GM12878 (cell line): ENCODE measurements at regions not wholly inside any gene's neighbourhood (a gene's known extent, or its start where the extent isn't known, plus 50 kb on each side); places are given as distances from the start of the nearest gene placed in this dataset.

Experiments used
- ATAC-seq: fragments of 200-7000 bp; cut with Tn5 transposase; 3 replicates; pipeline ENCODE4 v1.9.1; 2020; ENCODE audit warnings: mild to moderate bottlenecking, moderate library complexity
- BruUV-seq: library from RNA; stranded (reverse); fragments of 400-500 nt; replicated peaks from 2 replicates; lab custom pipeline; 2021; lab: Mats Ljungman, UMichigan
- CTCF ChIA-PET: fragments of 300-600 bp; sonication (Branson Sonifier 250); formaldehyde crosslinking; extraction: SDS; loops from one replicate; lab custom pipeline; 2021; ENCODE audit warnings: inconsistent platforms; lab: Yijun Ruan, JAX
- POLR2A ChIA-PET: fragments of 350-600 bp; formaldehyde crosslinking; extraction: SDS; loops from one replicate; lab custom pipeline; 2021; ENCODE audit warnings: inconsistent platforms; lab: Charles Lee
- RAD21 ChIA-PET: fragments of 300-600 bp; sonication (Branson Sonifier 250); formaldehyde crosslinking; loops from one replicate; lab custom pipeline; 2023; ENCODE audit warnings: antibody characterized with exemption; ENCODE audit not compliant: unreplicated experiment; lab: Charles Lee
- SMC1A ChIA-PET: fragments of 300-600 bp; sonication (Branson Sonifier 250); formaldehyde crosslinking; loops from one replicate; lab custom pipeline; 2023; ENCODE audit not compliant: unreplicated experiment, uncharacterized antibody; lab: Charles Lee
- DNase-seq: peaks from one replicate; pipeline ENCODE4 v3.0.0-alpha.2; 2011; ENCODE audit warnings: low read depth, low spot score
- FAIRE-seq: peaks from 3 replicates; lab custom pipeline; 2011; peaks lifted over from hg19 to GRCh38; lab: Jason Lieb, UNC
- H2AFZ ChIP-seq: 2 replicates; pipeline ENCODE4 v1.6.0; 2011; ENCODE audit warnings: low read depth, low read length, control low read depth; ENCODE audit not compliant: control insufficient read depth
- H3K27ac ChIP-seq: 2 replicates; pipeline ENCODE4 v1.5.1; 2011; ENCODE audit warnings: control low read depth; ENCODE audit not compliant: control insufficient read depth, insufficient read depth
- H3K27me3 ChIP-seq, 2 experiments: replicated peaks in 1 of 2; 2 replicates each; pipeline versions ENCODE4 v1.6.0 to v1.6.1; 2011; ENCODE audit warnings: low read length in 1 of 2; ENCODE audit not compliant: control insufficient read depth in 2 of 2, insufficient read depth in 2 of 2
- H3K36me3 ChIP-seq, 2 experiments: 2 replicates each; pipeline ENCODE4 v1.5.1; 2011; ENCODE audit warnings: low read length in 1 of 2; ENCODE audit not compliant: control insufficient read depth in 2 of 2, insufficient read depth in 2 of 2
- H3K4me1 ChIP-seq: 2 replicates; pipeline ENCODE4 v1.6.1; 2011; ENCODE audit warnings: mild to moderate bottlenecking, low read length, moderate library complexity, mixed read lengths; ENCODE audit not compliant: control insufficient read depth, insufficient read depth
- H3K4me2 ChIP-seq: 2 replicates; pipeline ENCODE4 v1.6.0; 2011; ENCODE audit warnings: control low read depth; ENCODE audit not compliant: control insufficient read depth, insufficient read depth
- H3K4me3 ChIP-seq: fragments of 200-600 bp; sonication (generic); 2 replicates; pipeline ENCODE4 v1.5.1; 2016
- H3K79me2 ChIP-seq: 2 replicates; pipeline ENCODE4 v1.6.0; 2011; ENCODE audit warnings: low read length; ENCODE audit not compliant: control insufficient read depth, insufficient read depth
- H3K9ac ChIP-seq: 2 replicates; pipeline ENCODE4 v1.8.0; 2011; ENCODE audit warnings: low read length, control low read depth, mixed read lengths; ENCODE audit not compliant: control insufficient read depth, insufficient read depth
- H3K9me3 ChIP-seq: replicated peaks from 3 replicates; pipeline ENCODE4 v1.5.1; 2011; ENCODE audit warnings: mild to moderate bottlenecking, low read length; ENCODE audit not compliant: control insufficient read depth, insufficient read depth
- H4K20me1 ChIP-seq: 2 replicates; pipeline ENCODE4 v1.6.0; 2011; ENCODE audit not compliant: control insufficient read depth, insufficient read depth
- BRCA1 ChIP-seq: IDR thresholded peaks from 2 replicates; pipeline ENCODE4 v1.6.1; 2011; ENCODE audit warnings: low read depth, low read length, improper control_type of control experiment
- HDGF ChIP-seq: fragments of 450-650 bp; IDR thresholded peaks from 2 replicates; pipeline ENCODE4 v1.6.1; 2016; ENCODE audit warnings: antibody characterized with exemption
- MEF2A ChIP-seq: IDR thresholded peaks from 2 replicates; pipeline ENCODE4 v1.6.1; 2011; ENCODE audit warnings: low read depth, mild to moderate bottlenecking, low read length, moderate library complexity; ENCODE audit not compliant: insufficient read depth
- SIN3A ChIP-seq: IDR thresholded peaks from 2 replicates; pipeline ENCODE4 v1.6.1; 2012; ENCODE audit warnings: low read depth, low read length, improper control_type of control experiment
- STAT1 ChIP-seq: fragments of 450-650 bp; conservative IDR thresholded peaks from 2 replicates; pipeline ENCODE4 v1.6.1; 2014; ENCODE audit warnings: antibody characterized with exemption, mild to moderate bottlenecking
- TARDBP ChIP-seq: IDR thresholded peaks from 2 replicates; pipeline ENCODE4 v1.6.1; 2016; ENCODE audit warnings: borderline replicate concordance
- ZNF622 ChIP-seq: fragments of 450-650 bp; IDR thresholded peaks from 2 replicates; pipeline ENCODE4 v1.6.1; 2017; ENCODE audit warnings: mild to moderate bottlenecking, inconsistent platforms
- WGBS: methylation state at CpG from one replicate; pipeline ENCODE4 v1.1.6; 2016; ENCODE audit warnings: low lambda C conversion rate; ENCODE audit not compliant: insufficient replicate concordance, insufficient coverage; ENCODE audit errors: missing lambda C conversion rate; 5-methylcytosine and 5-hydroxymethylcytosine counted together
- in situ Hi-C: fragments of 300-500 bp; cut with MboI; formaldehyde crosslinking; loops from 9 replicates; pipeline ENCODE4 v1.14.3; 2018; ENCODE audit warnings: mixed read lengths
- intact Hi-C: fragments of 100-400 bp; cut with micrococcal nuclease; formaldehyde crosslinking; loops from one replicate; pipeline ENCODE4 v1.14.2; 2022; ENCODE audit not compliant: unreplicated experiment
- TF ChIP-seq, protein P1 (sequence below): fragments of 450-650 bp; IDR thresholded peaks from 2 replicates; pipeline ENCODE4 v1.6.1; 2017; ENCODE audit warnings: antibody characterized with exemption, mild to moderate bottlenecking, moderate library complexity

DNA sequence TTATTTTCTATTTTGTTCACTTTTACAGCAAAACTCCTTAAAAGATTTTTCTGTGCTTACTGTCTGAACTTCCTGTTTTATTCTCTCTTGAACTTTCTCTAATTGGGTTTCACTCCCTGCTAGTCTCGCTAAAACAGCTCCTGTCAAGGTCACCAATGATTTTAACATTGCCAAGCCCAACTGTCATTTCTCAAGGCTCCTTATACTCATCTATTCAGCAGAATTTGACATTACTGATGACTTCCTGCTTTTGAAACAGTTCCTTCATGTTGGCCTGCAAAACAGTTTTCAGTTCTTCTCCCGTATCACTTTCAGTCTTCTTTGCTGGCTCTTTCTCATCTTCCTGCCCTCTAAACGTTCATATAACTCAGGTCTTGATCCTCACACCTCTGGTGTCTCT is 268.5 kb upstream of the USP15 start:
- DNase-seq, result no peak
- WGBS, result 5% methylated on average over 3 of the region's 3 CpGs
- in situ Hi-C loops (no loop called here), intact Hi-C loops (loop anchor here (5.0 to 10.0 kb wide), 3 partner anchors 339 to 1297 kb away; no protein-coding TSS in a partner anchor)
- SMC1A ChIA-PET, result interaction anchor here (0.6 kb wide), 1 partner anchor 83 kb away, joined by 3 read pairs; no protein-coding TSS in a partner anchor
- H3K36me3 ChIP-seq, result no peaks in the 10 kb centered on the region
- no peak for TF ChIP-seq HDGF
- no peak for TF ChIP-seq ZNF622
- TF ChIP-seq, protein P1, sequence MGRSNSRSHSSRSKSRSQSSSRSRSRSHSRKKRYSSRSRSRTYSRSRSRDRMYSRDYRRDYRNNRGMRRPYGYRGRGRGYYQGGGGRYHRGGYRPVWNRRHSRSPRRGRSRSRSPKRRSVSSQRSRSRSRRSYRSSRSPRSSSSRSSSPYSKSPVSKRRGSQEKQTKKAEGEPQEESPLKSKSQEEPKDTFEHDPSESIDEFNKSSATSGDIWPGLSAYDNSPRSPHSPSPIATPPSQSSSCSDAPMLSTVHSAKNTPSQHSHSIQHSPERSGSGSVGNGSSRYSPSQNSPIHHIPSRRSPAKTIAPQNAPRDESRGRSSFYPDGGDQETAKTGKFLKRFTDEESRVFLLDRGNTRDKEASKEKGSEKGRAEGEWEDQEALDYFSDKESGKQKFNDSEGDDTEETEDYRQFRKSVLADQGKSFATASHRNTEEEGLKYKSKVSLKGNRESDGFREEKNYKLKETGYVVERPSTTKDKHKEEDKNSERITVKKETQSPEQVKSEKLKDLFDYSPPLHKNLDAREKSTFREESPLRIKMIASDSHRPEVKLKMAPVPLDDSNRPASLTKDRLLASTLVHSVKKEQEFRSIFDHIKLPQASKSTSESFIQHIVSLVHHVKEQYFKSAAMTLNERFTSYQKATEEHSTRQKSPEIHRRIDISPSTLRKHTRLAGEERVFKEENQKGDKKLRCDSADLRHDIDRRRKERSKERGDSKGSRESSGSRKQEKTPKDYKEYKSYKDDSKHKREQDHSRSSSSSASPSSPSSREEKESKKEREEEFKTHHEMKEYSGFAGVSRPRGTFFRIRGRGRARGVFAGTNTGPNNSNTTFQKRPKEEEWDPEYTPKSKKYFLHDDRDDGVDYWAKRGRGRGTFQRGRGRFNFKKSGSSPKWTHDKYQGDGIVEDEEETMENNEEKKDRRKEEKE, result no peak
- TF ChIP-seq TARDBP, result no peak
- TF ChIP-seq SIN3A, result no peak
- TF ChIP-seq STAT1, result no peak
- TF ChIP-seq BRCA1, result no peak
- no peak for TF ChIP-seq MEF2A
- TF ChIP-seq, all 136 proteins: peak for 0
- no TSS peak for BruUV-seq
- Histone ChIP-seq H4K20me1 (no peaks in the 10 kb centered on the region), H3K79me2 (no peaks in the 10 kb centered on the region), H2AFZ (no peak overlapping the region), H3K27ac (no peak overlapping the region), H3K4me3 (no peak overlapping the region), H3K9ac (no peak overlapping the region), H3K27me3 (no peaks in the 10 kb centered on the region), H3K4me2 (no peak overlapping the region), H3K4me1 (no peaks in the 10 kb centered on the region), H3K9me3 (no peaks in the 10 kb centered on the region)
- RAD21 ChIA-PET, result no interaction called here
- CTCF ChIA-PET, result interaction anchor here (1.4 kb wide), 1 partner anchor 8 kb away, joined by 4 read pairs; no protein-coding TSS in a partner anchor
- POLR2A ChIA-PET, result no interaction called here
- no peak for ATAC-seq
- no peak for FAIRE-seq
